ENCODE measurements at regions not wholly inside any gene's neighbourhood (a gene's known extent, or its start where the extent isn't known, plus 50 kb on each side); places are given as distances from the start of the nearest gene placed in this dataset.

DNA sequence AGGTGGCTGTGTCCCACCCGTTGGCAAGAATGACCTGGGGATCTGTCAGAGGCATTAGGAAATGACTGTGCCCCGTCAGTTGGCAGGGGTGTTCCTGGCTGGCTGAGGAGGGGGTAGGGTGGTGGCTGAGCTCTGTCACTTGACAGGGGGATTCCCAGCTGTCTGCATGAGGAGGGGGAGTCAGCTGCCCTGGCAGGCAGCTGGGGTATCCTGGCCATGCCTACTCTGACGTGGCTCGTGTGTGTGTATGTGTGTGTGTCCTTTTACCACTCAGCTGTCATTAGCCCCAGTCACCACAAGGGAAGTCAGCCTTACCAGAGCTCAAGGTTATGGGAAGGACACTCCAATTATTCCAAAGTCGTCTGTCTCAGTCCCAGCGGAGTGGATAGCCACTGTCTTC is 93.2 kb downstream of the EFNB1 start:
- WGBS: 83% methylated on average over 6 of the region's 6 CpGs

DNA sequence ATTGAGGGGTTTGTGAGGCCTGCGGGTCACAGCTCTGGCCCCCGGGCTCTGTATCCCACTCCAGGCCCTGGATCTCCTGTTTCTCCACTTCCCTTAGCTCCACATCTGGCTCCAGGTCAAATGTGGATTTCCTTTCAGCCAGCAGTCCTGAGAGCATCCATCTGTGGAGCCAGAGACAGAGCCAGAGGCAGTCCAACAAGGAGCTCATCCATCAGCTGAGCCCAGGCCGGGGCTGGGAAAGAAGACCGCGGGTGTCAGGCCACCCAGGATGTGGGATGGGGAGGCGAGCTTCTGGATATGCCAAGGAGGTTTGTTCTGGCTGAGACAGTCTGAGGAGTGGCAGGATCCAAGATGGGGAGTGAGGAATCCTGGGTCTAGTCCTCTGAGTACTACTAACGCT is 91.7 kb downstream of the EFNB1 start:
- no peaks in the 10 kb centered on the region for H3K27me3 ChIP-seq (ENCODE audit: control insufficient read depth in 4 of 4, insufficient read depth in 4 of 4, low read length in 3 of 4)
- no peaks in the 10 kb centered on the region for H3K4me1 ChIP-seq (ENCODE audit: control insufficient read depth in 4 of 4, insufficient read depth in 4 of 4, low read length in 3 of 4)
- no peak overlapping the region for H3K9ac ChIP-seq (ENCODE audit: low read depth in 1 of 2, low read length in 2 of 2)
- whole genome bisulfite sequencing: 82% methylated on average over 7 of the region's 7 CpGs
- DNase-seq (ENCODE audit: low spot score): no peak
- no peak overlapping the region for H3K4me3 ChIP-seq (ENCODE audit: low read depth in 1 of 3, low read length in 3 of 3)
- TF ChIP-seq YY1 (IDR thresholded peaks at IDR 0.05): no peak
- TF ChIP-seq, protein P1, sequence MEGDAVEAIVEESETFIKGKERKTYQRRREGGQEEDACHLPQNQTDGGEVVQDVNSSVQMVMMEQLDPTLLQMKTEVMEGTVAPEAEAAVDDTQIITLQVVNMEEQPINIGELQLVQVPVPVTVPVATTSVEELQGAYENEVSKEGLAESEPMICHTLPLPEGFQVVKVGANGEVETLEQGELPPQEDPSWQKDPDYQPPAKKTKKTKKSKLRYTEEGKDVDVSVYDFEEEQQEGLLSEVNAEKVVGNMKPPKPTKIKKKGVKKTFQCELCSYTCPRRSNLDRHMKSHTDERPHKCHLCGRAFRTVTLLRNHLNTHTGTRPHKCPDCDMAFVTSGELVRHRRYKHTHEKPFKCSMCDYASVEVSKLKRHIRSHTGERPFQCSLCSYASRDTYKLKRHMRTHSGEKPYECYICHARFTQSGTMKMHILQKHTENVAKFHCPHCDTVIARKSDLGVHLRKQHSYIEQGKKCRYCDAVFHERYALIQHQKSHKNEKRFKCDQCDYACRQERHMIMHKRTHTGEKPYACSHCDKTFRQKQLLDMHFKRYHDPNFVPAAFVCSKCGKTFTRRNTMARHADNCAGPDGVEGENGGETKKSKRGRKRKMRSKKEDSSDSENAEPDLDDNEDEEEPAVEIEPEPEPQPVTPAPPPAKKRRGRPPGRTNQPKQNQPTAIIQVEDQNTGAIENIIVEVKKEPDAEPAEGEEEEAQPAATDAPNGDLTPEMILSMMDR (IDR thresholded peaks at IDR 0.05; ENCODE audit: low read depth, low read length, missing input control): no peak
- no peak for TF ChIP-seq TAF1 (conservative IDR thresholded peaks at IDR 0.05)
- TF ChIP-seq RXRA (IDR thresholded peaks at IDR 0.05): no peak
- TF ChIP-seq HNF4A (conservative IDR thresholded peaks at IDR 0.05): no peak
- TF ChIP-seq GABPA (IDR thresholded peaks at IDR 0.05 in 1 of 2, conservative IDR thresholded peaks at IDR 0.05 in 1 of 2): no peak
- TF ChIP-seq, protein P2, sequence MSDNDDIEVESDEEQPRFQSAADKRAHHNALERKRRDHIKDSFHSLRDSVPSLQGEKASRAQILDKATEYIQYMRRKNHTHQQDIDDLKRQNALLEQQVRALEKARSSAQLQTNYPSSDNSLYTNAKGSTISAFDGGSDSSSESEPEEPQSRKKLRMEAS (IDR thresholded peaks at IDR 0.05): no peak
- H3K36me3 ChIP-seq (ENCODE audit: control insufficient read depth in 4 of 4, insufficient read depth in 3 of 4, low read depth in 1 of 4, low read length in 3 of 4): no peaks in the 10 kb centered on the region
- no peaks in the 10 kb centered on the region for H3K9me3 ChIP-seq (ENCODE audit: control insufficient read depth in 4 of 4, low read length in 3 of 4)
- no peak overlapping the region for H3K27ac ChIP-seq (ENCODE audit: low read depth in 1 of 2, low read length in 2 of 2)

More for the DNA sequence above, 93.2 kb downstream of the EFNB1 start:
- H3K9ac ChIP-seq (ENCODE audit: low read depth in 1 of 2, low read length in 2 of 2): no peak overlapping the region
- no peak for TF ChIP-seq FOXA2 (IDR thresholded peaks at IDR 0.05)
- no peak for TF ChIP-seq RXRA (IDR thresholded peaks at IDR 0.05)
- no peak for TF ChIP-seq RAD21 (IDR thresholded peaks at IDR 0.05)
- no peak for TF ChIP-seq HNF4G (IDR thresholded peaks at IDR 0.05)
- TF ChIP-seq, protein P3, sequence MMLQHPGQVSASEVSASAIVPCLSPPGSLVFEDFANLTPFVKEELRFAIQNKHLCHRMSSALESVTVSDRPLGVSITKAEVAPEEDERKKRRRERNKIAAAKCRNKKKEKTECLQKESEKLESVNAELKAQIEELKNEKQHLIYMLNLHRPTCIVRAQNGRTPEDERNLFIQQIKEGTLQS (IDR thresholded peaks at IDR 0.05): no peak
- TF ChIP-seq, protein P2 (IDR thresholded peaks at IDR 0.05): no peak
- no peak for TF ChIP-seq GABPA (IDR thresholded peaks at IDR 0.05 in 1 of 2, conservative IDR thresholded peaks at IDR 0.05 in 1 of 2)
- TF ChIP-seq, protein P1 (IDR thresholded peaks at IDR 0.05; ENCODE audit: low read depth, low read length, missing input control): no peak
- no peak for TF ChIP-seq JUND (IDR thresholded peaks at IDR 0.05)
- no peak for TF ChIP-seq SP1 (IDR thresholded peaks at IDR 0.05)
- TF ChIP-seq YY1 (IDR thresholded peaks at IDR 0.05): no peak
- TF ChIP-seq EGR1 (IDR thresholded peaks at IDR 0.05; ENCODE audit: low read depth in 2 of 2): no peak
- TF ChIP-seq HNF4A (conservative IDR thresholded peaks at IDR 0.05): no peak
- TF ChIP-seq FOXA1 (IDR thresholded peaks at IDR 0.05): no peak
- TF ChIP-seq, protein P4, sequence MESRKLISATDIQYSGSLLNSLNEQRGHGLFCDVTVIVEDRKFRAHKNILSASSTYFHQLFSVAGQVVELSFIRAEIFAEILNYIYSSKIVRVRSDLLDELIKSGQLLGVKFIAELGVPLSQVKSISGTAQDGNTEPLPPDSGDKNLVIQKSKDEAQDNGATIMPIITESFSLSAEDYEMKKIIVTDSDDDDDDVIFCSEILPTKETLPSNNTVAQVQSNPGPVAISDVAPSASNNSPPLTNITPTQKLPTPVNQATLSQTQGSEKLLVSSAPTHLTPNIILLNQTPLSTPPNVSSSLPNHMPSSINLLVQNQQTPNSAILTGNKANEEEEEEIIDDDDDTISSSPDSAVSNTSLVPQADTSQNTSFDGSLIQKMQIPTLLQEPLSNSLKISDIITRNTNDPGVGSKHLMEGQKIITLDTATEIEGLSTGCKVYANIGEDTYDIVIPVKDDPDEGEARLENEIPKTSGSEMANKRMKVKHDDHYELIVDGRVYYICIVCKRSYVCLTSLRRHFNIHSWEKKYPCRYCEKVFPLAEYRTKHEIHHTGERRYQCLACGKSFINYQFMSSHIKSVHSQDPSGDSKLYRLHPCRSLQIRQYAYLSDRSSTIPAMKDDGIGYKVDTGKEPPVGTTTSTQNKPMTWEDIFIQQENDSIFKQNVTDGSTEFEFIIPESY (IDR thresholded peaks at IDR 0.05): no peak
- no peak overlapping the region for H3K27ac ChIP-seq (ENCODE audit: low read depth in 1 of 2, low read length in 2 of 2)
- DNase-seq (ENCODE audit: low spot score): no peak
- H3K4me3 ChIP-seq (ENCODE audit: low read depth in 1 of 3, low read length in 3 of 3): no peak overlapping the region
- H3K36me3 ChIP-seq (ENCODE audit: control insufficient read depth in 4 of 4, insufficient read depth in 3 of 4, low read depth in 1 of 4, low read length in 3 of 4): no peaks in the 10 kb centered on the region
- no peaks in the 10 kb centered on the region for H3K9me3 ChIP-seq (ENCODE audit: control insufficient read depth in 4 of 4, low read length in 3 of 4)
- H3K27me3 ChIP-seq (ENCODE audit: control insufficient read depth in 4 of 4, insufficient read depth in 4 of 4, low read length in 3 of 4): no peaks in the 10 kb centered on the region
- no peaks in the 10 kb centered on the region for H3K4me1 ChIP-seq (ENCODE audit: control insufficient read depth in 4 of 4, insufficient read depth in 4 of 4, low read length in 3 of 4)

Measured in liver (tissue), 8 donors.